SK-N-MC (cell line): ENCODE measurements at regions not wholly inside any gene's neighbourhood (a gene's known extent, or its start where the extent isn't known, plus 50 kb on each side); places are given as distances from the start of the nearest gene placed in this dataset.
A peak's percentile ranks its signal among the peaks of the same experiment; 100 is the strongest.

ENCODE experiments used
- DNase-seq: peaks from one replicate; pipeline ENCODE4 v3.0.0-alpha.2; 2011; ENCODE audit warnings: low read depth, low spot score
- H3K27ac ChIP-seq: fragments of 200-600 bp; sonication (generic); 2 replicates; pipeline ENCODE4 v1.5.1; 2016; ENCODE audit warnings: mixed run types
- H3K36me3 ChIP-seq: fragments of 200-600 bp; sonication (generic); 2 replicates; pipeline ENCODE4 v1.6.1; 2017; ENCODE audit warnings: antibody characterized with exemption, low read length, mixed read lengths; ENCODE audit not compliant: insufficient read depth
- H3K4me3 ChIP-seq: fragments of 200-600 bp; sonication (generic); 2 replicates; pipeline ENCODE4 v1.5.1; 2016
- H3K9ac ChIP-seq: fragments of 200-600 bp; sonication (generic); 2 replicates; pipeline ENCODE4 v1.8.0; 2017; ENCODE audit warnings: mixed run types, mixed read lengths; ENCODE audit not compliant: insufficient read length
- H3K9me3 ChIP-seq: fragments of 200-600 bp; sonication (generic); 2 replicates; pipeline ENCODE4 v1.6.1; 2017; ENCODE audit warnings: low read depth, mild to moderate bottlenecking, antibody characterized with exemption, low read length, moderate library complexity, mixed read lengths
- EZH2 ChIP-seq: fragments of 200-600 bp; sonication (generic); IDR thresholded peaks from one replicate; pipeline ENCODE4 v1.6.1; 2017; ENCODE audit warnings: antibody characterized with exemption
- FOXP2 ChIP-seq: optimal IDR thresholded peaks from 2 replicates; pipeline ENCODE3; 2011; ENCODE audit warnings: mild to moderate bottlenecking, moderate library complexity; ENCODE audit not compliant: insufficient read depth; ENCODE audit errors: extremely low read length, control extremely low read depth
- POLR2AphosphoS5 ChIP-seq: IDR thresholded peaks from 2 replicates; pipeline ENCODE4 v1.6.1; 2012; ENCODE audit warnings: mild to moderate bottlenecking, low read depth, low read length, borderline replicate concordance

DNA sequence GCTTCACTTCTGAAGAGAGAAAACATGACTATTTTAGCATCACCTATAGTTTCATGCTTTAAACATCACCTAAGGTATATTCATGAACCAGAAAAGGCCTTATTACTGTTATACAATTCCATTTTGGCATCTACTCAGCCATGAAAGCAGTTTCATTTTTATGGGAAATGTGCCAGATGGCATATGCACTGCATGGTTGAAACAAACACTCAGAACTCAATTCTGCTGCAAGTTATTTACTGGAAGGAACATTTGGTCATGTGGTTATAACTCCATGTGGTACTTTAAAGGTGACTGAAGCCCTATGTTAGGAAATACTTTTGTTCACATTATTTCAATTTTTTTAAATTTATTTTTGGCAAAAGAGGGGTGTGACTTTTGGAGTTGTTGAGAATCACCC is 287.5 kb upstream of the CRIM1 start:
- Histone ChIP-seq H3K36me3 (no peaks in the 10 kb centered on the region), H3K9ac (no peak overlapping the region), H3K4me3 (no peak overlapping the region), H3K9me3 (no peaks in the 10 kb centered on the region; the same call in 1 of the 2 replicates), H3K27ac (no peak overlapping the region)
- TF ChIP-seq FOXP2: no peak
- TF ChIP-seq POLR2AphosphoS5: no peak
- no peak for TF ChIP-seq EZH2
- no peak for DNase-seq

DNA sequence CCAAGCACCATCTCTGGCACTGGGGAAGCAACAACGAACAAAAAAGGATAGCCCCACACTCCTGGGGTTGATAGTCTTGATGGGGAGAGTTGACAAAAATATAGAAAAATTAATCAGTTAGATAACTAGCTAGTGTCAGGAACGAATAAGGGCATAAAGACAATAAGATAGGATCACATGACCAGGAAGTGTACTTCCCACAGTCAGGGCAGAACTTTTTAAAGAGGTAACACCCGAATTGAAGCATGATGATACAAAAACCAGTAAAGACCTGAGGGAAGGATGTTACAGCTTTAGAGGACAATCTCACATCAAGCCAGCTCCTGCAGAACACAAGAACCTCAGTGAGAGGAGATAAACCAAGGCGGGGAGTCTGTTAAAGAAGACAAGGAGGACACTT is 295.4 kb upstream of the CRIM1 start:
- Histone ChIP-seq H3K36me3 (no peaks in the 10 kb centered on the region), H3K9ac (no peak overlapping the region), H3K4me3 (no peak overlapping the region), H3K27ac (no peak overlapping the region), H3K9me3 (no peaks in the 10 kb centered on the region)
- TF ChIP-seq FOXP2 (no peak), EZH2 (no peak), POLR2AphosphoS5 (no peak)
- DNase-seq: no peak

DNA sequence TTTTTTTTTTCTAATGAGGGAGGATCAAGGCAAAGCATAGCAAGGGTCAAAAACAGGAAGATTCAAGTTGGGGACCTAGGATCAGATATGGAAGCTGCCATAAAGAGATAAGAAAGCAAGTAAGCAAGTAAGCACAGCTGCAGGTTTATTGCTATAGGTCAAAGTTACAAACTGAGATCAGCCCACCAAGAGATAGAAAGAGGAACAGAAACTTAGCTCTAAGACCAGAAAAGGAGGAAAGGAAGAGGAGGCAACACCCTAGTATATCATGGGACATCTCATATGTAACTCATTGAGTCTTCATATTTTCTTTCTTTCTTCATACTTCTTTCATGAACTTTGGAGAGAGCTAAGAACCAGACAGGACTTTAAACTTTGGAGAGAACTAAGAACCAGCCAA is 295.9 kb upstream of the CRIM1 start:
- Histone ChIP-seq H3K4me3 (no peak overlapping the region), H3K9ac (no peak overlapping the region), H3K27ac (no peak overlapping the region), H3K36me3 (no peaks in the 10 kb centered on the region), H3K9me3 (no peaks in the 10 kb centered on the region)
- TF ChIP-seq POLR2AphosphoS5 (no peak), EZH2 (no peak), FOXP2 (no peak)
- no peak for DNase-seq

DNA sequence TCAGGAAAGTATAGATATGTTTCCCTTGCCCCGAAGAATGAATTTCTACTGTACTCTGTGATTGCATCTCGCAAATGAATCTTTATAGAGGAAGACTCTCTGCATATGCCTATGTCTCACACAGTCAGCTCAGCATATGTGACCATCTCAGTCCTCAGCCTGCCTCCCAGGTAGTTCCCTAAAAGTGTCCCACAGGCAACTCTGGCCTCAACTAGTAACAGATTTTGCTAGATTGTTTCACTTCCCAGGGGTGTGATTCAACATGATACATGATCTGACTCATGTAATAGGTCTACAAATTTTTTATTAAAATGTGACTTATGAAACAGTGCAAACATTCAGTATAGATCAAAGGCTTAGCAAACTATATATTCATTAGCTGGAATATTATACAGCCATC is 296.6 kb upstream of the CRIM1 start:
- Histone ChIP-seq H3K9ac (no peak overlapping the region), H3K4me3 (no peak overlapping the region), H3K9me3 (no peaks in the 10 kb centered on the region), H3K36me3 (no peaks in the 10 kb centered on the region), H3K27ac (peak overlapping the region; percentile 44; the same call in 1 of the 2 replicates)
- DNase-seq: no peak
- TF ChIP-seq EZH2: no peak
- TF ChIP-seq FOXP2: no peak
- TF ChIP-seq POLR2AphosphoS5: no peak

DNA sequence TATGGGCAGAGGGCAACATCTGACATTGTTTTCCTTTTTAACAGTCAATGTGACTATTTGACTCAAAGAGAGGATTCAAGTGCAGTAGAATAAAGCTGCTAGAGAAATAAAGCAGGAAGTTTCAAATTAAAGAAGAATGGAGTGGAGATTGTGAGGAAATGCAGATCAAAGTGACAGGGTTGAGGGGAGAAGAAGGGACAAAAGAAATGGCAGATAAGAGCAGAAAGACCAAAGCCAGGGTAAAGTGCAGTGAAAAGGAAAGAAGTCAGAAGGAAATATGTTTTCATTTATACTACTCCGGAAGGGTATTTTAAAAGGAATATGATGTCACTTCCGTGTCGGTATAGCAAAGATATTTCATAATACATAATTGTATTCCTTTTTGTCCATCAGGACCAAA is 297.5 kb upstream of the CRIM1 start:
- Histone ChIP-seq H3K4me3 (peak overlapping the region; percentile 9), H3K9ac (no peak overlapping the region), H3K27ac (peak overlapping the region; percentile 44), H3K36me3 (no peaks in the 10 kb centered on the region), H3K9me3 (no peaks in the 10 kb centered on the region)
- DNase-seq: no peak
- TF ChIP-seq FOXP2 (no peak), POLR2AphosphoS5 (no peak), EZH2 (no peak)

DNA sequence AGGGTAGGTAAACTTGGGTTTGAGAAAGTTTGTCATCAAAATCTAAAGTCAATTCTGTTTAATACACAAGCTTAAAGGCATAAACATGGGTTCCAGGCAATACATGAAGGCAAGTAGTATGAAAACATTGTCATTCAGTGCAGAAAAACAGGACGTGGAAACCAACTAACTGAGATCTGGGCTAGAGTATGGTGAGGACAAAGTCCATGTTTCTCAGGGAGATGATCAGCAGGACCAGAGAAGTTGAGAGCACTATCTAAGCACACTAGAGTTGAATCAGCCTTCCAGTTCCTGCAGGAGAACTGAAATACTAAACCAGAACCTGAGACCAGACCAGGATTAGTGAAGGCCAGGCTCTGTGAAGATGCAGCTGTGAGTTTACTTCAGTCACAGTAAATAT is 302.8 kb upstream of the CRIM1 start:
- no peaks in the 10 kb centered on the region for H3K36me3 ChIP-seq
- H3K4me3 ChIP-seq: no peak overlapping the region
- no peak for DNase-seq
- H3K9ac ChIP-seq: no peak overlapping the region
- no peak for TF ChIP-seq EZH2
- H3K27ac ChIP-seq: no peak overlapping the region
- no peaks in the 10 kb centered on the region for H3K9me3 ChIP-seq

DNA sequence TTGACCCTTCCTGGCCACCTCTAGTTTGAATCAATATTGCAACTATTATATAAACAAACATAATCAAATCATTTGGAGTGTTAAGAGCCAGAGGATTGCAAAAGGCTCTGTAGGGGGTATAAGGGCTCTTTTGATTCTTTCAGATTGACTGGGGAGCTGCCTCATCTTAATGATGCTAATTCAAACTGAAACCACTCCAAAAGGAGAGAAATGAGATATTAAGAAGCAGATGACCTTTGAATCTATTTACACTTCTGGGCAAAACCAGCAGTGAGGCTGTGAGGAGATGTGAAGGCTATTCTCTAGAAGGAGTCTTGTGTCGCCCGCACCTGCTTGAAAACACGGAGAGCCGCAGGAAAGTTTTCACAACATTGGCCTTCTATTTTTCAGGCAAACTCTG is 311.2 kb upstream of the CRIM1 start:
- H3K9me3 ChIP-seq: no peaks in the 10 kb centered on the region
- H3K27ac ChIP-seq: no peak overlapping the region
- H3K36me3 ChIP-seq: no peaks in the 10 kb centered on the region
- TF ChIP-seq FOXP2 (no peak), EZH2 (no peak), POLR2AphosphoS5 (no peak)
- H3K9ac ChIP-seq: no peak overlapping the region
- no peak for DNase-seq
- no peak overlapping the region for H3K4me3 ChIP-seq

DNA sequence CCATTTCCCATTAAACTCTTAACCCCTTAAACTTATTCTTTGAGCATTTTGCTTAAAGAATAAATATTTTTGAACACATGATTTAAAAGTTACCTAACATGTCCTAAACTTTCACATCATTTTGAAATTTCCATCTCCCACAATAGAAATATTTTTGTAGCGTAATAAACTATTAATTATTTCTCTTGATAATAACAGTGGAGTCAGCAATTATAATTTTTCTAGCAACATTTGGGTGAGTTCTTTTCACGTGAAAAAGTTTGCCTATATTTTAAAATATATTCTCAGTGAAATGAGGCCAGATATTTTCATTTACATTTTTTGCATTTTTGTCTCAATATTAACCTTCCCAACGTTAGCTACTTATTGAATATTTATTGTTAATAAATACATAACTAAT is 320.4 kb upstream of the CRIM1 start:
- Histone ChIP-seq H3K27ac (no peak overlapping the region), H3K9me3 (no peaks in the 10 kb centered on the region), H3K36me3 (no peaks in the 10 kb centered on the region), H3K4me3 (no peak overlapping the region), H3K9ac (no peak overlapping the region)
- no peak for DNase-seq
- TF ChIP-seq EZH2 (no peak), FOXP2 (no peak), POLR2AphosphoS5 (no peak)

DNA sequence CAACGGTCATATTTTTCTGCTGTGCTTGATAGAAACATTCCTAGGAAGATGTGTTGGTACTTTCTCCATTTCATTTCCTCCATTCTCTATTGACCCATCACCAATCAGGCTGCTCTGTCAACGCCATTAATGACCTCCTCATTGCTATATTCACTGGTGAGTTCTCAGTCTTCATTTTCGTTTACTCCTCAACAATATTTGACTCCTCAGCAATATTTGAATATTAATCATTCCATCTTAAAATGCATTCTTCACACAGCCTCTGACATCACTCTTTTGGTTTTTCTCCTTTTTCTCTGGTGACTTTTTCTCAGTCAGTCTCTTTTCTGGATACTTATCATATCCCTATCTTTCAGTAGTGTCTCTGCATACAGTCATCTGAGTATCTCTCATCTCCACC is 323.5 kb upstream of the CRIM1 start:
- H3K9me3 ChIP-seq: no peaks in the 10 kb centered on the region
- no peak overlapping the region for H3K9ac ChIP-seq
- no peak overlapping the region for H3K27ac ChIP-seq
- H3K4me3 ChIP-seq: no peak overlapping the region
- TF ChIP-seq POLR2AphosphoS5: no peak
- no peak for TF ChIP-seq FOXP2
- TF ChIP-seq EZH2: no peak
- no peaks in the 10 kb centered on the region for H3K36me3 ChIP-seq
- DNase-seq: no peak
